ENCODE measurements at regions not wholly inside any gene's neighbourhood (a gene's known extent, or its start where the extent isn't known, plus 50 kb on each side); places are given as distances from the start of the nearest gene placed in this dataset.

GRCh38 chrX:144253356-144253755, 369.5 kb downstream of the UBE2NL start:
- Histone ChIP-seq H2AFZ (ENCODE audit: low read depth, low read length) (no peak overlapping the region), H3K79me2 (replicated peaks; ENCODE audit: insufficient read depth, low read length) (no peaks in the 10 kb centered on the region), H3K9me2 (ENCODE audit: insufficient read depth, low read length) (no peaks in the 10 kb centered on the region), H3F3A (ENCODE audit: insufficient read depth, low read length, poor library complexity, severe bottlenecking) (no peaks in the 10 kb centered on the region), H4K20me1 (ENCODE audit: insufficient read depth) (no peaks in the 10 kb centered on the region), H3K36me3 (ENCODE audit: insufficient read depth, low read length) (no peaks in the 10 kb centered on the region), H3K27me3 (ENCODE audit: insufficient read depth, low read depth, low read length) (no peaks in the 10 kb centered on the region), H3K4me2 (ENCODE audit: low read length) (no peak overlapping the region), H3K9ac (ENCODE audit: low read length) (no peak overlapping the region), H3K27ac (ENCODE audit: low read length) (no peak overlapping the region), H3K4me3 (ENCODE audit: low read length) (no peak overlapping the region), H3K9me3 (ENCODE audit: low read length) (no peaks in the 10 kb centered on the region)
- TF ChIP-seq, protein P1, sequence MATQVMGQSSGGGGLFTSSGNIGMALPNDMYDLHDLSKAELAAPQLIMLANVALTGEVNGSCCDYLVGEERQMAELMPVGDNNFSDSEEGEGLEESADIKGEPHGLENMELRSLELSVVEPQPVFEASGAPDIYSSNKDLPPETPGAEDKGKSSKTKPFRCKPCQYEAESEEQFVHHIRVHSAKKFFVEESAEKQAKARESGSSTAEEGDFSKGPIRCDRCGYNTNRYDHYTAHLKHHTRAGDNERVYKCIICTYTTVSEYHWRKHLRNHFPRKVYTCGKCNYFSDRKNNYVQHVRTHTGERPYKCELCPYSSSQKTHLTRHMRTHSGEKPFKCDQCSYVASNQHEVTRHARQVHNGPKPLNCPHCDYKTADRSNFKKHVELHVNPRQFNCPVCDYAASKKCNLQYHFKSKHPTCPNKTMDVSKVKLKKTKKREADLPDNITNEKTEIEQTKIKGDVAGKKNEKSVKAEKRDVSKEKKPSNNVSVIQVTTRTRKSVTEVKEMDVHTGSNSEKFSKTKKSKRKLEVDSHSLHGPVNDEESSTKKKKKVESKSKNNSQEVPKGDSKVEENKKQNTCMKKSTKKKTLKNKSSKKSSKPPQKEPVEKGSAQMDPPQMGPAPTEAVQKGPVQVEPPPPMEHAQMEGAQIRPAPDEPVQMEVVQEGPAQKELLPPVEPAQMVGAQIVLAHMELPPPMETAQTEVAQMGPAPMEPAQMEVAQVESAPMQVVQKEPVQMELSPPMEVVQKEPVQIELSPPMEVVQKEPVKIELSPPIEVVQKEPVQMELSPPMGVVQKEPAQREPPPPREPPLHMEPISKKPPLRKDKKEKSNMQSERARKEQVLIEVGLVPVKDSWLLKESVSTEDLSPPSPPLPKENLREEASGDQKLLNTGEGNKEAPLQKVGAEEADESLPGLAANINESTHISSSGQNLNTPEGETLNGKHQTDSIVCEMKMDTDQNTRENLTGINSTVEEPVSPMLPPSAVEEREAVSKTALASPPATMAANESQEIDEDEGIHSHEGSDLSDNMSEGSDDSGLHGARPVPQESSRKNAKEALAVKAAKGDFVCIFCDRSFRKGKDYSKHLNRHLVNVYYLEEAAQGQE (IDR thresholded peaks at IDR 0.05; ENCODE audit: borderline replicate concordance), result no peak
- no peak for TF ChIP-seq TAF1 (IDR thresholded peaks at IDR 0.05; ENCODE audit: low read depth)
- no peak for TF ChIP-seq RAD21 (conservative IDR thresholded peaks at IDR 0.05)
- TF ChIP-seq, protein P2, sequence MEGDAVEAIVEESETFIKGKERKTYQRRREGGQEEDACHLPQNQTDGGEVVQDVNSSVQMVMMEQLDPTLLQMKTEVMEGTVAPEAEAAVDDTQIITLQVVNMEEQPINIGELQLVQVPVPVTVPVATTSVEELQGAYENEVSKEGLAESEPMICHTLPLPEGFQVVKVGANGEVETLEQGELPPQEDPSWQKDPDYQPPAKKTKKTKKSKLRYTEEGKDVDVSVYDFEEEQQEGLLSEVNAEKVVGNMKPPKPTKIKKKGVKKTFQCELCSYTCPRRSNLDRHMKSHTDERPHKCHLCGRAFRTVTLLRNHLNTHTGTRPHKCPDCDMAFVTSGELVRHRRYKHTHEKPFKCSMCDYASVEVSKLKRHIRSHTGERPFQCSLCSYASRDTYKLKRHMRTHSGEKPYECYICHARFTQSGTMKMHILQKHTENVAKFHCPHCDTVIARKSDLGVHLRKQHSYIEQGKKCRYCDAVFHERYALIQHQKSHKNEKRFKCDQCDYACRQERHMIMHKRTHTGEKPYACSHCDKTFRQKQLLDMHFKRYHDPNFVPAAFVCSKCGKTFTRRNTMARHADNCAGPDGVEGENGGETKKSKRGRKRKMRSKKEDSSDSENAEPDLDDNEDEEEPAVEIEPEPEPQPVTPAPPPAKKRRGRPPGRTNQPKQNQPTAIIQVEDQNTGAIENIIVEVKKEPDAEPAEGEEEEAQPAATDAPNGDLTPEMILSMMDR (IDR thresholded peaks at IDR 0.05; ENCODE audit: poor library complexity, severe bottlenecking), result no peak
- TF ChIP-seq EP300 (conservative IDR thresholded peaks at IDR 0.05; ENCODE audit: poor library complexity, severe bottlenecking), result no peak
- no peak for TF ChIP-seq SMC3 (conservative IDR thresholded peaks at IDR 0.05; ENCODE audit: poor library complexity)
- no peak for TF ChIP-seq MXI1 (conservative IDR thresholded peaks at IDR 0.05; ENCODE audit: poor library complexity, severe bottlenecking)
- TF ChIP-seq POLR2AphosphoS5 (IDR thresholded peaks at IDR 0.05), result no peak
- TF ChIP-seq EZH2 (IDR thresholded peaks at IDR 0.05; ENCODE audit: borderline replicate concordance, insufficient read depth, low read length, poor library complexity, severe bottlenecking), result no peak

- no peak overlapping the region for H3K4me3 ChIP-seq (ENCODE audit: low read length)
- H3K9ac ChIP-seq (ENCODE audit: low read length), result no peak overlapping the region
- H3K4me2 ChIP-seq (ENCODE audit: low read length), result no peak overlapping the region
- H2AFZ ChIP-seq (ENCODE audit: low read depth, low read length), result no peak overlapping the region
- no peaks in the 10 kb centered on the region for H3K9me3 ChIP-seq (ENCODE audit: low read length)
- H3K27ac ChIP-seq (ENCODE audit: low read length), result no peak overlapping the region
- H3F3A ChIP-seq (ENCODE audit: insufficient read depth, low read length, poor library complexity, severe bottlenecking), result no peaks in the 10 kb centered on the region
- no peaks in the 10 kb centered on the region for H3K9me2 ChIP-seq (ENCODE audit: insufficient read depth, low read length)
- H3K36me3 ChIP-seq (ENCODE audit: insufficient read depth, low read length), result no peaks in the 10 kb centered on the region
- no peaks in the 10 kb centered on the region for H3K79me2 ChIP-seq (replicated peaks; ENCODE audit: insufficient read depth, low read length)
- H4K20me1 ChIP-seq (ENCODE audit: insufficient read depth), result no peaks in the 10 kb centered on the region
- no peaks in the 10 kb centered on the region for H3K27me3 ChIP-seq (ENCODE audit: insufficient read depth, low read depth, low read length)
- no peak for TF ChIP-seq EZH2 (IDR thresholded peaks at IDR 0.05; ENCODE audit: borderline replicate concordance, insufficient read depth, low read length, poor library complexity, severe bottlenecking)
- TF ChIP-seq MXI1 (conservative IDR thresholded peaks at IDR 0.05; ENCODE audit: poor library complexity, severe bottlenecking), result no peak
- TF ChIP-seq EP300 (conservative IDR thresholded peaks at IDR 0.05; ENCODE audit: poor library complexity, severe bottlenecking), result no peak
- no peak for TF ChIP-seq TAF1 (IDR thresholded peaks at IDR 0.05; ENCODE audit: low read depth)
- no peak for TF ChIP-seq SMC3 (conservative IDR thresholded peaks at IDR 0.05; ENCODE audit: poor library complexity)
- no peak for TF ChIP-seq POLR2AphosphoS5 (IDR thresholded peaks at IDR 0.05)
- no peak for TF ChIP-seq RAD21 (conservative IDR thresholded peaks at IDR 0.05)
- TF ChIP-seq, protein P2 (IDR thresholded peaks at IDR 0.05; ENCODE audit: poor library complexity, severe bottlenecking), result no peak
- TF ChIP-seq, protein P1 (IDR thresholded peaks at IDR 0.05; ENCODE audit: borderline replicate concordance), result no peak
Measured at GRCh38 chrX:144259054-144259453, 375.2 kb downstream of the UBE2NL start.

All from neural cell (in vitro differentiated cells).